Keratinocyte (primary cell): ENCODE measurements at regions not wholly inside any gene's neighbourhood (a gene's known extent, or its start where the extent isn't known, plus 50 kb on each side); places are given as distances from the start of the nearest gene placed in this dataset.

Source experiments
- CTCF ChIP-seq, 3 experiments: IDR thresholded peaks in 1 of 3; conservative IDR thresholded peaks in 1 of 3; optimal IDR thresholded peaks in 1 of 3; 2 replicates in 2 of 3; 3 replicates in 1 of 3; pipeline versions ENCODE3 to v1.5.1; 2011; ENCODE audit warnings: low read length in 3 of 3, mild to moderate bottlenecking in 3 of 3, moderate library complexity in 2 of 3, control low read depth in 1 of 3, inconsistent platforms in 1 of 3; ENCODE audit not compliant: insufficient read depth in 2 of 3; ENCODE audit errors: extremely low read depth in 1 of 3
- EZH2 ChIP-seq: IDR thresholded peaks from one replicate; pipeline ENCODE4 v1.6.1; 2012; ENCODE audit warnings: inconsistent platforms, mild to moderate bottlenecking, low read length, moderate library complexity

GRCh38 chr20:60725311-60725906 lies 526.7 kb upstream of the CDH4 start:
- TF ChIP-seq CTCF (optimal IDR thresholded peaks at IDR 0.05 in 1 of 3, IDR thresholded peaks at IDR 0.05 in 1 of 3, conservative IDR thresholded peaks at IDR 0.05 in 1 of 3; ENCODE audit: extremely low read depth in 1 of 3, insufficient read depth in 2 of 3, low read length in 3 of 3) = no peak
- no peak for TF ChIP-seq EZH2
